DND-41 (cell line): ENCODE measurements at regions not wholly inside any gene's neighbourhood (a gene's known extent, or its start where the extent isn't known, plus 50 kb on each side); places are given as distances from the start of the nearest gene placed in this dataset.

Experiments
- ATAC-seq: fragments of 200-7000 bp; cut with Tn5 transposase; 3 replicates; pipeline ENCODE4 v1.9.1; 2021; ENCODE audit warnings: low read depth; ENCODE audit not compliant: insufficient read depth
- DNase-seq: peaks from one replicate; pipeline ENCODE4 v3.0.0-alpha.2; 2020
- H2AFZ ChIP-seq: 2 replicates; pipeline ENCODE4 v1.6.0; 2012; ENCODE audit warnings: low read depth, low read length
- H3K27ac ChIP-seq: 2 replicates; pipeline ENCODE4 v1.5.1; 2012; ENCODE audit warnings: low read length, inconsistent platforms
- H3K27me3 ChIP-seq: fragments of 200-600 bp; sonication (generic); 2 replicates; pipeline ENCODE4 v1.6.0; 2012; ENCODE audit warnings: low read length, mild to moderate bottlenecking, inconsistent platforms; ENCODE audit not compliant: insufficient read depth, poor library complexity
- H3K36me3 ChIP-seq: 2 replicates; pipeline ENCODE4 v1.5.1; 2012; ENCODE audit warnings: low read length, inconsistent platforms; ENCODE audit not compliant: insufficient read depth
- H3K4me1 ChIP-seq: 2 replicates; pipeline ENCODE4 v1.5.1; 2012; ENCODE audit warnings: mild to moderate bottlenecking, low read length; ENCODE audit not compliant: insufficient read depth
- H3K4me2 ChIP-seq: 2 replicates; pipeline ENCODE4 v1.6.0; 2012; ENCODE audit warnings: mild to moderate bottlenecking, moderate library complexity, low read length, inconsistent platforms; ENCODE audit not compliant: insufficient read depth
- H3K4me3 ChIP-seq, 2 experiments: fragments of 200-600 bp in 1 of 2; shearing (Covaris generic) in 1 of 2; 2 replicates each; pipeline ENCODE4 v1.5.1; 2012 to 2016; ENCODE audit warnings: inconsistent platforms in 2 of 2, low read length in 2 of 2, mild to moderate bottlenecking in 2 of 2, low read depth in 1 of 2, moderate library complexity in 1 of 2
- H3K79me2 ChIP-seq: 2 replicates; pipeline ENCODE4 v1.6.0; 2012; ENCODE audit warnings: low read length, inconsistent platforms; ENCODE audit not compliant: insufficient read depth
- H3K9ac ChIP-seq: 2 replicates; pipeline ENCODE4 v1.6.0; 2012; ENCODE audit warnings: low read depth, mild to moderate bottlenecking, inconsistent platforms, low read length, moderate library complexity
- H3K9me3 ChIP-seq: 2 replicates; pipeline ENCODE4 v1.5.1; 2012; ENCODE audit warnings: low read length, moderate library complexity, mild to moderate bottlenecking, inconsistent platforms; ENCODE audit not compliant: insufficient read depth, severe bottlenecking
- H4K20me1 ChIP-seq: 2 replicates; pipeline ENCODE4 v1.6.0; 2012; ENCODE audit warnings: low read length; ENCODE audit not compliant: insufficient read depth
- CTCF ChIP-seq: IDR thresholded peaks from 2 replicates; pipeline ENCODE4 v1.5.1; 2012; ENCODE audit warnings: borderline replicate concordance, low read length, moderate library complexity, mild to moderate bottlenecking; ENCODE audit not compliant: poor library complexity, severe bottlenecking; ENCODE audit errors: extremely low read depth
- EZH2 ChIP-seq: IDR thresholded peaks from 3 replicates; pipeline ENCODE4 v1.6.1; 2012; ENCODE audit warnings: borderline replicate concordance, low read depth, mild to moderate bottlenecking, moderate library complexity, low read length, inconsistent platforms; ENCODE audit not compliant: severe bottlenecking

DNA sequence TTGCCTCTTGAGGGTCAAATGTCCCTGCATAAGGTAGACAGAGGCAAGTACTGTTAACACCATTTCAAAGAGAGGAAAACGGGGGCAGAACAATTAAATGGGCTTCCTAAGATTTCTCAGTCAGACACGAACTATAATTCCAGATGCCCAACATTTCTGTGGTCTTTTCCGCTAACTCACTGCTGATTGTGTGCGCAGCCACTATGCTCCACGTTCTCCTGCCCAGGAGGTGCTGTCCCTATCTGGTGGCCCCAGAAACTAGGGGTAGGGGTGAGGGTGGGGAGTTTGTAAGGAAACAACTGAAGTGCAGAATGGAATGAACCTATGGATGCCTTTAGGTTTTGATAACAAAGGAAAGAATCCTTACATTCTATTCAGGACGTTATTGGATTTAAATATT lies 86.1 kb upstream of the BACH2 start:
- DNase-seq (no peak), ATAC-seq (no peak)
- H3K27me3 ChIP-seq: no peaks in the 10 kb centered on the region
- no peaks in the 10 kb centered on the region for H4K20me1 ChIP-seq
- TF ChIP-seq EZH2: no peak
- TF ChIP-seq CTCF: no peak
- H3K79me2 ChIP-seq: no peaks in the 10 kb centered on the region
- H3K4me1 ChIP-seq: peaks cover 9% of the 10 kb centered on the region; the same call in 1 of the 2 replicates
- no peaks in the 10 kb centered on the region for H3K36me3 ChIP-seq
- no peak overlapping the region for H3K4me2 ChIP-seq
- no peak overlapping the region for H3K4me3 ChIP-seq
- H3K27ac ChIP-seq: no peak overlapping the region
- H2AFZ ChIP-seq: no peak overlapping the region
- no peaks in the 10 kb centered on the region for H3K9me3 ChIP-seq
- no peak overlapping the region for H3K9ac ChIP-seq

- H3K36me3 ChIP-seq: no peaks in the 10 kb centered on the region
- H4K20me1 ChIP-seq: no peaks in the 10 kb centered on the region
- H3K9ac ChIP-seq: no peak overlapping the region
- DNase-seq: no peak
- H3K4me1 ChIP-seq: no peaks in the 10 kb centered on the region
- H2AFZ ChIP-seq: no peak overlapping the region; the same call in 1 of the 2 replicates
- H3K79me2 ChIP-seq: no peaks in the 10 kb centered on the region
- no peak for ATAC-seq
- H3K4me2 ChIP-seq: no peak overlapping the region
- no peak for TF ChIP-seq CTCF
- no peak for TF ChIP-seq EZH2
- H3K27ac ChIP-seq: no peak overlapping the region
- no peaks in the 10 kb centered on the region for H3K27me3 ChIP-seq
- no peak overlapping the region for H3K4me3 ChIP-seq
- H3K9me3 ChIP-seq: no peaks in the 10 kb centered on the region
These were observed 79.2 kb upstream of the BACH2 start for GRCh38 chr6:90375681-90376439.

- H3K79me2 ChIP-seq: no peaks in the 10 kb centered on the region
- no peaks in the 10 kb centered on the region for H3K4me1 ChIP-seq
- H3K9me3 ChIP-seq: no peaks in the 10 kb centered on the region
- no peak overlapping the region for H3K4me3 ChIP-seq
- H4K20me1 ChIP-seq: no peaks in the 10 kb centered on the region
- no peak for TF ChIP-seq EZH2
- no peak for TF ChIP-seq CTCF
- H3K27ac ChIP-seq: no peak overlapping the region
- H3K9ac ChIP-seq: no peak overlapping the region
- DNase-seq (no peak), ATAC-seq (no peak)
- H3K4me2 ChIP-seq: no peak overlapping the region
- no peak overlapping the region for H2AFZ ChIP-seq
- no peaks in the 10 kb centered on the region for H3K36me3 ChIP-seq
- H3K27me3 ChIP-seq: no peaks in the 10 kb centered on the region
These were observed 77.6 kb upstream of the BACH2 start for GRCh38 chr6:90374201-90374600.

GRCh38 chr6:90372885-90373284 lies 76.2 kb upstream of the BACH2 start:
- DNase-seq (no peak), ATAC-seq (no peak)
- no peaks in the 10 kb centered on the region for H3K9me3 ChIP-seq
- no peaks in the 10 kb centered on the region for H4K20me1 ChIP-seq
- no peaks in the 10 kb centered on the region for H3K79me2 ChIP-seq
- no peaks in the 10 kb centered on the region for H3K36me3 ChIP-seq
- TF ChIP-seq CTCF: no peak
- TF ChIP-seq EZH2: no peak
- no peak overlapping the region for H2AFZ ChIP-seq
- H3K4me3 ChIP-seq: no peak overlapping the region
- no peak overlapping the region for H3K27ac ChIP-seq
- no peaks in the 10 kb centered on the region for H3K4me1 ChIP-seq
- no peak overlapping the region for H3K4me2 ChIP-seq
- H3K9ac ChIP-seq: no peak overlapping the region
- H3K27me3 ChIP-seq: no peaks in the 10 kb centered on the region
